GM23248 (cell line): ENCODE measurements at regions not wholly inside any gene's neighbourhood (a gene's known extent, or its start where the extent isn't known, plus 50 kb on each side); places are given as distances from the start of the nearest gene placed in this dataset.

Experiments used
- DNase-seq: peaks from one replicate; pipeline ENCODE4 v3.0.0-alpha.2; 2015
- H2AFZ ChIP-seq: fragments of 200-600 bp; sonication (generic); 2 replicates; pipeline ENCODE4 v1.6.1; 2016; ENCODE audit warnings: antibody characterized with exemption
- H3F3A ChIP-seq: fragments of 200-600 bp; sonication (generic); 2 replicates; pipeline ENCODE4 v1.6.1; 2016; ENCODE audit warnings: mild to moderate bottlenecking, antibody characterized with exemption, mixed run types; ENCODE audit not compliant: insufficient read depth
- H3K27ac ChIP-seq: fragments of 200-600 bp; sonication (generic); 2 replicates; pipeline ENCODE4 v1.5.1; 2016; ENCODE audit warnings: mild to moderate bottlenecking
- H3K27me3 ChIP-seq: fragments of 200-600 bp; sonication (generic); replicated peaks from 2 replicates; pipeline ENCODE4 v1.6.1; 2016; ENCODE audit warnings: mild to moderate bottlenecking; ENCODE audit not compliant: insufficient read depth
- H3K36me3 ChIP-seq: fragments of 200-600 bp; sonication (generic); 2 replicates; pipeline ENCODE4 v1.6.1; 2016; ENCODE audit warnings: low read depth, mild to moderate bottlenecking
- H3K4me1 ChIP-seq: fragments of 200-600 bp; sonication (generic); 2 replicates; pipeline ENCODE4 v1.6.1; 2016; ENCODE audit warnings: mild to moderate bottlenecking; ENCODE audit not compliant: insufficient read depth
- H3K4me2 ChIP-seq: fragments of 200-600 bp; sonication (generic); one replicate; pipeline ENCODE4 v1.6.1; 2016; ENCODE audit warnings: mild to moderate bottlenecking; ENCODE audit not compliant: unreplicated experiment
- H3K4me3 ChIP-seq: fragments of 200-600 bp; sonication (generic); 2 replicates; pipeline ENCODE4 v1.5.1; 2016; ENCODE audit warnings: mild to moderate bottlenecking
- H3K79me2 ChIP-seq: fragments of 200-600 bp; sonication (generic); 2 replicates; pipeline ENCODE4 v1.6.1; 2016; ENCODE audit warnings: mild to moderate bottlenecking; ENCODE audit not compliant: insufficient read depth
- H3K9ac ChIP-seq: fragments of 200-600 bp; sonication (generic); 2 replicates; pipeline ENCODE4 v1.6.1; 2016; ENCODE audit warnings: mild to moderate bottlenecking
- H3K9me2 ChIP-seq: fragments of 200-600 bp; sonication (generic); 2 replicates; pipeline ENCODE4 v1.6.1; 2016; ENCODE audit warnings: mixed run types, mild to moderate bottlenecking, moderate library complexity; ENCODE audit not compliant: insufficient read depth
- H3K9me3 ChIP-seq: fragments of 200-600 bp; sonication (generic); one replicate; pipeline ENCODE4 v1.6.1; 2017; ENCODE audit warnings: low read depth
- H4K20me1 ChIP-seq: fragments of 200-600 bp; sonication (generic); 2 replicates; pipeline ENCODE4 v1.6.0; 2016; ENCODE audit not compliant: insufficient read depth
- EZH2 ChIP-seq: fragments of 200-600 bp; sonication (generic); IDR thresholded peaks from 2 replicates; pipeline ENCODE4 v1.6.1; 2018; ENCODE audit warnings: antibody characterized with exemption, mild to moderate bottlenecking; ENCODE audit not compliant: insufficient read depth, poor library complexity, severe bottlenecking
- EZH2phosphoT487 ChIP-seq: fragments of 200-600 bp; sonication (generic); IDR thresholded peaks from 2 replicates; pipeline ENCODE4 v1.6.1; 2018; ENCODE audit warnings: antibody characterized with exemption, moderate library complexity, mild to moderate bottlenecking, low read depth; ENCODE audit not compliant: insufficient read depth
- WGBS, 2 experiments: methylation state at CpG; one replicate each; pipeline ENCODE4 v1.1.6; 2015 to 2017; ENCODE audit warnings: low lambda C conversion rate in 2 of 2, low coverage in 1 of 2; ENCODE audit errors: missing lambda C conversion rate in 2 of 2; 5-methylcytosine and 5-hydroxymethylcytosine counted together
- in situ Hi-C: fragments of 300-500 bp; cut with MboI; formaldehyde crosslinking; loops from 2 replicates; pipeline ENCODE4 v1.15.0; 2020

DNA sequence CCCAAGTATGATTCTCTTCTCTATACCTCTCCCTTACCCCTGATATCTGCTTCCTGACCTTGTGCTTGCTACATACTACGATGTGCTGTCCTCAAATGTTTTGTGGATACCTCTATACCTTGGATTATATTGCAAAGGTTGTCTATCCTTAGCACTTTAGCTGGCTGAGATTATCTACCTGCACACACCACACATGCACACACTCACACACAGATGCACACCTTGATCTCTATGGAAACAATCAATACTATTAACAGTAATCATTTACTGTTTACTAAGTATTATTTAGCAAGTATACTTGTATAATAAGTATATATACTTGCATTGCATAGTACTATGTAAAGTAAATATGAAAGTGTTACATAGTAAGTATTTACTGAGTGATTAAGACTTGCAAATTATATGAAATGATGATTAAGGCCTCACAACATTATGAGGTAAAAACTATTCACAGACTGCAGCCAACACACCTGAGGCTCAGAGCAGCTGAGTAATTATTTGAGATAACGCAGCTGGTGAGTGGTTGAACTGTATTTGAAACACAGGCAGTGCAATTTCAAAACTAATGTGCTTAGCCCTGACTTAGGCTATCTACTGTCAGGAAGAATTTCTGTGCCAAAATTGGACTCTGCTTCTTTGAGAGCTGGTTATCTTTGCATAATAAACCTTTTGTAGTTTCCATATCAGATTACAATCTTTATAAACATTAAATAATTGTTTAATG is 699.9 kb downstream of the FRK start:
- Histone ChIP-seq H3K9me3 (peaks cover 2% of the 10 kb centered on the region), H3K4me3 (no peak overlapping the region), H3K36me3 (no peaks in the 10 kb centered on the region), H3F3A (no peaks in the 10 kb centered on the region), H4K20me1 (no peaks in the 10 kb centered on the region), H3K27me3 (no peaks in the 10 kb centered on the region), H3K4me2 (no peak overlapping the region), H3K9me2 (no peaks in the 10 kb centered on the region), H3K27ac (no peak overlapping the region), H3K4me1 (no peaks in the 10 kb centered on the region), H2AFZ (no peak overlapping the region), H3K79me2 (no peaks in the 10 kb centered on the region), H3K9ac (no peak overlapping the region)
- in situ Hi-C loops: no loop called here
- TF ChIP-seq EZH2phosphoT487: no peak
- no peak for TF ChIP-seq EZH2
- no peak for DNase-seq
- 7 to 26% methylated on average over 2 of the region's 2 CpGs for WGBS, 2 experiments

DNA sequence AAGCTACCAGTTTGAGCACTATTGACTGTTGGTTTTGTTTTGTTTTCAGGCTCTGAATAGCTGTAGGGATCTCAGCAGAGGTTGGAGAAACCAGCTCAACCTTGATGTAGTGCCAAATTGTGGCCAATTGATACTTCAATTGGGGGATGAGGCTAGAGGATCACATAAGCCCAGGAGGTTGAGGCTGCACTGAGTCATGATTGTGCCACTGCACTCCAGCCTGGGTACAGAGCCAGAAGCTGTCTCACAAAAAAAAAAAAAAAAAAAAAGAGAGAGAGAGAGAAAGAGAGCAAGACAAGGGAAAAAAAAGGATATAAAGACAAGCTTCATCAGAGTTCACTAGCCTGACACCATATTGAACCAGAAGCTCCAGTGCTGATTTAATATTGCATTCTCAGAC is 702.1 kb downstream of the FRK start:
- TF ChIP-seq EZH2phosphoT487: no peak
- TF ChIP-seq EZH2: no peak
- in situ Hi-C loops: no loop called here
- no peak for DNase-seq
- H2AFZ ChIP-seq: no peak overlapping the region
- no peak overlapping the region for H3K27ac ChIP-seq
- no peak overlapping the region for H3K4me3 ChIP-seq
- H3K4me1 ChIP-seq: no peaks in the 10 kb centered on the region
- H3K9me2 ChIP-seq: no peaks in the 10 kb centered on the region
- no peaks in the 10 kb centered on the region for H3K27me3 ChIP-seq
- no peaks in the 10 kb centered on the region for H4K20me1 ChIP-seq
- H3K4me2 ChIP-seq: no peak overlapping the region
- peaks cover 2% of the 10 kb centered on the region for H3K9me3 ChIP-seq
- no peaks in the 10 kb centered on the region for H3F3A ChIP-seq
- H3K9ac ChIP-seq: no peak overlapping the region
- no peaks in the 10 kb centered on the region for H3K36me3 ChIP-seq
- H3K79me2 ChIP-seq: no peaks in the 10 kb centered on the region

DNA sequence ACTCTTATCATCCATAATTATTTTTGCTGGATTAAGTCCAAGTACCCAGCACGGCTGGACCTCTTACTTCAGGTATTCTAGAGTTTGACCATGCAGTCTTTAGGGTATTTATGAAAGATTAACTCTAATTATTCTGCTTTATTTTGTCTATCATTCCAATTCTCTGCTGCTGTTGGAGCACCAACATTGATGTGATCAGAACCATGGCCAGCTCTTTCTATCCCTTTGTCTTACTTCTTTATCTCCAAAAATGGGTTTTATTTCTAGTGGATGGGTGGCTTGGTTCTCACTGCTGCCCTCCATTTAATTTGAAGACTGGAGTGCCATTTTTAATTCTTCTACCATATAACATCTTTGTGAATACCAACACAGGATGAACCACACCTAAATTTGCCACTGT is 704.3 kb downstream of the FRK start:
- DNase-seq: no peak
- no peaks in the 10 kb centered on the region for H3K36me3 ChIP-seq
- H3K9me3 ChIP-seq: peaks cover 2% of the 10 kb centered on the region
- TF ChIP-seq EZH2phosphoT487 (no peak), EZH2 (no peak)
- in situ Hi-C loops: no loop called here
- no peak overlapping the region for H3K27ac ChIP-seq
- H3K4me3 ChIP-seq: no peak overlapping the region
- H3K9ac ChIP-seq: no peak overlapping the region
- 0 to 4% methylated on average over 1 of the region's 1 CpG for WGBS, 2 experiments
- no peaks in the 10 kb centered on the region for H3F3A ChIP-seq
- H3K4me1 ChIP-seq: no peaks in the 10 kb centered on the region
- H4K20me1 ChIP-seq: no peaks in the 10 kb centered on the region
- no peak overlapping the region for H2AFZ ChIP-seq
- no peaks in the 10 kb centered on the region for H3K27me3 ChIP-seq
- H3K9me2 ChIP-seq: no peaks in the 10 kb centered on the region
- no peaks in the 10 kb centered on the region for H3K79me2 ChIP-seq
- H3K4me2 ChIP-seq: no peak overlapping the region

DNA sequence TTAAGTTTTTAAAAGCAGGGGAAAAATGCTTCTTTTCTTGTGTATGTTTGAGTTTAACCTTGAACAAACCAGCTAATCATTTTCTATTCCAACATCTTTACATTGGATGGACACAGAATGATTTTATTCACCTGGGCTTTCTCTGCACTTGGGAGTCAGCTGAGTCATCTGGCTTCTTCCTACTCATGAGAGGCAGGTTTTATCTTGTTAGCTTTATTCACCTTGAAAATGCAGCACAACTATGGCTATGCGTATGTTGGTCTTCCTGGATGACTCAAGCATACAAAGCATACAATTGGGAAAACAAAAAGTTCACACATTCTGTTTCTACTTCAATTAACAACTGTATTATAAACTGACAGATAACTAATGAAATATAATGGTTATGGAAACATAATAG is 737.7 kb downstream of the FRK start:
- H3K9ac ChIP-seq: no peak overlapping the region
- H3K27ac ChIP-seq: no peak overlapping the region
- no peak overlapping the region for H3K4me2 ChIP-seq
- TF ChIP-seq EZH2phosphoT487 (no peak), EZH2 (no peak)
- H3K9me3 ChIP-seq: no peaks in the 10 kb centered on the region
- in situ Hi-C loops: no loop called here
- H2AFZ ChIP-seq: no peak overlapping the region
- no peaks in the 10 kb centered on the region for H3K4me1 ChIP-seq
- no peaks in the 10 kb centered on the region for H4K20me1 ChIP-seq
- H3F3A ChIP-seq: no peaks in the 10 kb centered on the region
- no peaks in the 10 kb centered on the region for H3K9me2 ChIP-seq
- no peaks in the 10 kb centered on the region for H3K27me3 ChIP-seq
- H3K4me3 ChIP-seq: no peak overlapping the region
- no peak for DNase-seq
- 24 to 30% methylated on average over 1 of the region's 1 CpG for WGBS, 2 experiments
- no peaks in the 10 kb centered on the region for H3K36me3 ChIP-seq
- H3K79me2 ChIP-seq: no peaks in the 10 kb centered on the region

DNA sequence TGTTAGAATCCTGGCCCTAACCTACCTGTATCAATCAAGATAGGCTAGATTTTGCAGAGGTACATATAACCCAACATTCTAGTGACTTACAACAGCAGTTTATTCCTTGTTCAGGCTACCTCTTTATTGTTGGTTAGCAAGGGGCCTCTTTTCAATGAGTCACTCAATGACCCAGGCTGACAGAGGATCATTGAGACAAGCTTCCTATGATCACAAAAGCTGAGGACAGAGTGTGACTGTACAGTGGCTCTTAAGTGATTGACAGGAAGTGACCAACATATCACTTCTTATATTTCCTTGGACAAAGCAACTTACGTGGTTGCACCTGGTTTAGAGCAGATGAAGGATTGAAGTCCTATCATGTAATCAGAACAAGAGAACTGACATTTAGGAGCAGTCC is 740.9 kb downstream of the FRK start:
- H3K4me2 ChIP-seq: no peak overlapping the region
- no peaks in the 10 kb centered on the region for H3K9me3 ChIP-seq
- no peak overlapping the region for H3K4me3 ChIP-seq
- TF ChIP-seq EZH2phosphoT487: no peak
- TF ChIP-seq EZH2: no peak
- in situ Hi-C loops: no loop called here
- no peak for DNase-seq
- H3K27ac ChIP-seq: no peak overlapping the region
- no peak overlapping the region for H3K9ac ChIP-seq
- H3K79me2 ChIP-seq: no peaks in the 10 kb centered on the region
- H4K20me1 ChIP-seq: no peaks in the 10 kb centered on the region
- H3F3A ChIP-seq: no peaks in the 10 kb centered on the region
- no peak overlapping the region for H2AFZ ChIP-seq
- H3K4me1 ChIP-seq: no peaks in the 10 kb centered on the region
- no peaks in the 10 kb centered on the region for H3K9me2 ChIP-seq
- 27 to 32% methylated on average over 1 of the region's 1 CpG for WGBS, 2 experiments
- H3K27me3 ChIP-seq: no peaks in the 10 kb centered on the region
- H3K36me3 ChIP-seq: no peaks in the 10 kb centered on the region
